Common myeloid progenitor, CD34-positive (primary cell): ENCODE measurements at regions not wholly inside any gene's neighbourhood (a gene's known extent, or its start where the extent isn't known, plus 50 kb on each side); places are given as distances from the start of the nearest gene placed in this dataset.

ENCODE experiments used
- CTCF ChIA-PET: fragments of 350-600 bp; sonication (Branson Sonifier 250); formaldehyde crosslinking; loops from one replicate; lab custom pipeline; 2021; ENCODE audit warnings: antibody characterized with exemption; lab: Charles Lee
- POLR2A ChIA-PET: fragments of 350-600 bp; sonication (Branson Sonifier 250); formaldehyde crosslinking; loops from one replicate; lab custom pipeline; 2021; ENCODE audit warnings: antibody characterized with exemption; lab: Charles Lee
- DNase-seq, 3 donors: peaks; one replicate each; pipeline versions ENCODE4 v3.0.0 to v3.0.0-alpha.2; 2013
- H3K27ac ChIP-seq, 2 experiments: 1 replicate in 1 of 2; 2 replicates in 1 of 2; pipeline ENCODE4 v1.7.0; 2013; ENCODE audit warnings: inconsistent platforms in 2 of 2, low read length in 2 of 2, mild to moderate bottlenecking in 2 of 2, low read depth in 1 of 2, moderate library complexity in 1 of 2; ENCODE audit not compliant: severe bottlenecking in 2 of 2, insufficient read depth in 1 of 2, poor library complexity in 1 of 2
- H3K27me3 ChIP-seq, 5 experiments: replicated peaks in 2 of 5; 1 replicate in 3 of 5; 2 replicates in 2 of 5; pipeline versions ENCODE4 v1.6.1 to v1.7.0; 2013; ENCODE audit warnings: low read length in 4 of 5, mild to moderate bottlenecking in 2 of 5, moderate library complexity in 2 of 5, inconsistent platforms in 1 of 5; ENCODE audit not compliant: insufficient read depth in 5 of 5, control insufficient read depth in 4 of 5
- H3K36me3 ChIP-seq, 4 experiments: 1 replicate in 2 of 4; 2 replicates in 2 of 4; pipeline versions ENCODE4 v1.6.1 to v1.7.0; 2013; ENCODE audit warnings: low read length in 3 of 4, control low read depth in 1 of 4, mild to moderate bottlenecking in 1 of 4; ENCODE audit not compliant: control insufficient read depth in 4 of 4, insufficient read depth in 4 of 4
- H3K4me1 ChIP-seq, 4 experiments: 1 replicate in 3 of 4; 2 replicates in 1 of 4; pipeline versions ENCODE4 v1.6.1 to v1.7.1; 2013; ENCODE audit warnings: low read length in 3 of 4, mild to moderate bottlenecking in 3 of 4, control low read depth in 1 of 4, inconsistent platforms in 1 of 4, moderate library complexity in 1 of 4; ENCODE audit not compliant: control insufficient read depth in 4 of 4, insufficient read depth in 4 of 4; ENCODE audit errors: control extremely low read depth in 1 of 4
- H3K4me3 ChIP-seq, 7 experiments: 1 replicate in 4 of 7; 2 replicates in 3 of 7; pipeline versions ENCODE4 v1.5.1 to v1.7.0; 2013; ENCODE audit warnings: mild to moderate bottlenecking in 7 of 7, low read length in 6 of 7, moderate library complexity in 6 of 7, inconsistent platforms in 2 of 7, low read depth in 2 of 7, control low read depth in 1 of 7; ENCODE audit not compliant: insufficient read depth in 4 of 7, control insufficient read depth in 1 of 7; ENCODE audit errors: extremely low read depth in 1 of 7
- H3K9me3 ChIP-seq, 5 experiments: 1 replicate in 4 of 5; 2 replicates in 1 of 5; pipeline versions ENCODE4 v1.6.1 to v1.7.1; 2013; ENCODE audit warnings: low read length in 4 of 5, mild to moderate bottlenecking in 2 of 5, inconsistent platforms in 1 of 5, low read depth in 1 of 5, moderate library complexity in 1 of 5; ENCODE audit not compliant: control insufficient read depth in 4 of 5, insufficient read depth in 2 of 5; ENCODE audit errors: control extremely low read depth in 1 of 5
- WGBS: methylation state at CpG from one replicate; pipeline ENCODE4 v1.1.5; 2013; ENCODE audit not compliant: insufficient coverage; 5-methylcytosine and 5-hydroxymethylcytosine counted together

DNA sequence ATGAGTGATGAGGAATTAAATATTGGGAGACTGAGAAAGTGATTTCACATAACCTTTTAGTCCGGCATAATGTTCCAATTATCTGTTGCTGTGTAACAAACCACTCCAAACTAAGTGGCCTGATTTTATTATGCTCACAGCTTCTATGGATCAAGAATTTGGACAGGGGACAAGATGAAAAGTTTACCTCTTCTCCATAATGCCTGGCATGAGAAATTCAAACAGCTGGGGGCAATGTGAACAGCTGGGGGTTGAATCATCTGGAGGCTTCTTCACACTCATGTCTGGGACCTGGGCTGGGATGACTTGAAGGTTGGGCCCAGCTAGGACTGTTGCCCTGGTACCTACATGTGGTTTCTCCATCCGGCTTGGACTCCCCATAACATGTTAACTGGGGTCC is 99.4 kb upstream of the DRD2 start:
- peaks cover 0 to 2% (median 0%) of the 10 kb centered on the region in 5 experiments for H3K27me3 ChIP-seq
- no peak overlapping the region for H3K27ac ChIP-seq
- 88% methylated on average over 2 of the region's 2 CpGs for WGBS
- H3K36me3 ChIP-seq, result no peaks in the 10 kb centered on the region
- H3K9me3 ChIP-seq, result no peaks in the 10 kb centered on the region
- ChIA-PET CTCF (interaction anchor here (0.8 to 1.2 kb wide), 2 partner anchors 9 to 21 kb away, joined by 3 to 4 read pairs; no protein-coding TSS in a partner anchor), POLR2A (no interaction called here)
- no peak for DNase-seq
- H3K4me3 ChIP-seq, result no peak overlapping the region
- peaks cover 0 to 13% (median 3%) of the 10 kb centered on the region in 4 experiments for H3K4me1 ChIP-seq

DNA sequence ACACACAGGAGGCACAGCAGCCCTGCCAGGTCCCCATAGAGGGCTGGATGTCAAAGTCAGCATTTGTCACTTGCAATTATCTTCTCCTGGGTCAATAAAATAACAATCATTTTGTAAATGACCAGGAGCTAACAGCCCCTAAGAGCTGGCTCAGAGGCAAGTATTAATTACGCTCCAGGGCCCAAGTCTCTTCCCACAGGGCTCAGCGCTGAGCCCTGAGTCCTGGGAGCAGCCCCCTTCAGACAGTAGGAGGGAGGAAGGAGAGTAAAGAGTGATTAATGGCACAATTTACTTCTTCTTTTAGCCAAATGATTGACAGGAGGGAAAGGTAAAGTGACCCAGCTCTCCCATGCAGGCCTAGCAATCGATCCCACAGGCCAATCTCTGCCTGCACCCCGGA is 99.0 kb upstream of the DRD2 start:
- H3K4me1 ChIP-seq, result peaks cover 0 to 13% (median 3%) of the 10 kb centered on the region in 4 experiments
- no peaks in the 10 kb centered on the region for H3K9me3 ChIP-seq
- 93% methylated on average over 3 of the region's 4 CpGs for WGBS
- no peak for DNase-seq
- ChIA-PET POLR2A (no interaction called here), CTCF (no interaction called here)
- H3K27ac ChIP-seq, result no peak overlapping the region
- peaks cover 0 to 2% (median 1%) of the 10 kb centered on the region in 5 experiments for H3K27me3 ChIP-seq
- H3K36me3 ChIP-seq, result no peaks in the 10 kb centered on the region
- H3K4me3 ChIP-seq, result no peak overlapping the region

GRCh38 chr11:113572136-113572735 is 97.0 kb upstream of the DRD2 start:
- no peaks in the 10 kb centered on the region for H3K9me3 ChIP-seq
- no peak for DNase-seq
- H3K4me3 ChIP-seq, result no peak overlapping the region
- WGBS, result 100% methylated on average over 2 of the region's 4 CpGs
- H3K27ac ChIP-seq, result no peak overlapping the region
- H3K27me3 ChIP-seq, result peaks cover 0 to 4% (median 2%) of the 10 kb centered on the region in 5 experiments
- H3K36me3 ChIP-seq, result no peaks in the 10 kb centered on the region
- ChIA-PET POLR2A (no interaction called here), CTCF (no interaction called here)
- peaks cover 0 to 2% (median 0%) of the 10 kb centered on the region in 4 experiments for H3K4me1 ChIP-seq

DNA sequence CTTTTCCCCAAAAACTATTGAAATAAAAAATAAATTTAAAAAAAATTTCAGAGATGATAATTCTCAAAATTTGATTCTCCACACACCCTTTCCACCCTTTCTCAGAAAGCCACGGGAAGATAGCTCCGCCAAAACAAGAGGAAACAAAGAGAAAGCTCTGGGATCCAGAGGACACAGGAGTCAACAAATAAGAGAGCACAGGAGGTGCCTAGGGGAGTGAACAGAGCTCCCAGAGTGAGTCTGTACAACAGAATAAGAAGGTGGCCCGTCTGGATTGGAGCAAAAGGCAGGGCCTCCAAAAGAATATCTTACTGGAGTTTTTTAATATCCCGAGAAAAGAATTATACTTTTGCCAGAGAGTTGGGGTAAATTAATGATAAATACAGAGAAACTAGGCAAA is 96.3 kb upstream of the DRD2 start:
- Histone ChIP-seq H3K4me1 (no peaks in the 10 kb centered on the region), H3K27me3 (peaks cover 0 to 4% (median 2%) of the 10 kb centered on the region in 5 experiments), H3K36me3 (no peaks in the 10 kb centered on the region), H3K27ac (no peak overlapping the region), H3K9me3 (no peaks in the 10 kb centered on the region), H3K4me3 (no peak overlapping the region)
- ChIA-PET POLR2A (no interaction called here), CTCF (no interaction called here)
- 100% methylated on average over 2 of the region's 4 CpGs for WGBS
- DNase-seq, result no peak

DNA sequence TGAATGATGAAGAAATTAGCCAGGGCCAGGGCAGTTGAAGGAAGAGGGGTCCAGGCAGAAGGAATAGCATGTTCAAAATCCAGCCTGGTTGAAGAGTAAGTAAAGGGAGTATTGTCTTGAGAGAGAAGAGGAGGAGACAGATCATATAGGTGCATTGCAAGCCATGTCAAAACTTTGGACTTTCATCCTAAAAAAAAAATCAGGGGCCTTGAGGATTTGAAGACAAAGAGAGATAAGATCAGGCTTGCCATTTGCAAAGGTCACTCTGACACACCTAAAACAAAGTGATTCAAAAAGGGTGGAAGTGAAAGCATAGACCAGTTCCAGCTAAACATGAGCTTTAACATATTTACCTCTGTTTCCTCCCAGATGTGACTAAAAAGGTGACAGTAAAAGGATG is 95.7 kb upstream of the DRD2 start:
- Histone ChIP-seq H3K9me3 (peaks cover 0 to 3% (median 0%) of the 10 kb centered on the region in 5 experiments), H3K4me1 (no peaks in the 10 kb centered on the region), H3K4me3 (no peak overlapping the region), H3K27me3 (peaks cover 0 to 10% (median 4%) of the 10 kb centered on the region in 5 experiments), H3K27ac (no peak overlapping the region), H3K36me3 (no peaks in the 10 kb centered on the region)
- CTCF ChIA-PET, result no interaction called here
- no peak for DNase-seq
- POLR2A ChIA-PET, result no interaction called here

- ChIA-PET POLR2A (no interaction called here), CTCF (interaction anchor here (1.0 kb wide), 1 partner anchor 11 kb away, joined by 3 read pairs; no protein-coding TSS in a partner anchor)
- 100% methylated on average over 3 of the region's 3 CpGs for WGBS
- H3K27ac ChIP-seq, result no peak overlapping the region
- peaks cover 0 to 14% (median 4%) of the 10 kb centered on the region in 5 experiments for H3K27me3 ChIP-seq
- H3K36me3 ChIP-seq, result no peaks in the 10 kb centered on the region
- no peak for DNase-seq
- peaks cover 0 to 3% (median 0%) of the 10 kb centered on the region in 5 experiments for H3K9me3 ChIP-seq
- no peaks in the 10 kb centered on the region for H3K4me1 ChIP-seq
- H3K4me3 ChIP-seq, result no peak overlapping the region
Observed at GRCh38 chr11:113569391-113569790, 94.2 kb upstream of the DRD2 start.

DNA sequence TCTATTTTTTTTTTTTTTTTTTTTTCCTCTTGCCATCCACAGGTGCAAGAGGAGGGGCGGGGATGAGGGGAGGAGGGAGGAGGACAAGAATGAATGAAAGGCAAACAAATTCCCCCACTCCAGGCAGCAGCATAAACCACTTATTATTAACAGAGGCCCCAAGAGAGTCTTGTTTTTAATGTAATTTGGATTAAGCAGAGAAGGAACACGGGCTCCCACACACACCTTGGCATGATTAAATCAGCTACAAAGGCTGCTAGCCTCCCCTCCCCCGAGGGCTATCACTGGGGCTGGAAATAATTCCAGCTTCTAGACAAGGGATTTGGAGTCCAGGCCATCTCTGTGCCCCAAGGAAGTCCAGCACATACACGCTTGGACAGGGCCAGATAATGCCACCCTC is 93.4 kb upstream of the DRD2 start:
- CTCF ChIA-PET, result no interaction called here
- Histone ChIP-seq H3K27ac (no peak overlapping the region), H3K4me3 (no peak overlapping the region), H3K36me3 (no peaks in the 10 kb centered on the region), H3K4me1 (no peaks in the 10 kb centered on the region), H3K9me3 (peaks cover 0 to 3% (median 0%) of the 10 kb centered on the region in 5 experiments), H3K27me3 (peaks cover 0 to 19% (median 4%) of the 10 kb centered on the region in 5 experiments)
- POLR2A ChIA-PET, result no interaction called here
- WGBS, result 94% methylated on average over 2 of the region's 4 CpGs
- no peak for DNase-seq
